PC-3 (cell line): ENCODE measurements at regions not wholly inside any gene's neighbourhood (a gene's known extent, or its start where the extent isn't known, plus 50 kb on each side); places are given as distances from the start of the nearest gene placed in this dataset.

Experiments used
- ATAC-seq: fragments of 200-7000 bp; cut with Tn5 transposase; 2 replicates; pipeline ENCODE4 v1.9.1; 2020; ENCODE audit warnings: mild to moderate bottlenecking, moderate library complexity
- BruUV-seq: library from RNA; stranded (reverse); fragments of 400-500 nt; replicated peaks from 2 replicates; lab custom pipeline; 2021; lab: Mats Ljungman, UMichigan
- CTCF ChIA-PET: fragments of 300-600 bp; sonication (Branson Sonifier 250); formaldehyde crosslinking; loops from one replicate; lab custom pipeline; 2022; ENCODE audit warnings: antibody characterized with exemption; lab: Charles Lee
- POLR2A ChIA-PET: fragments of 300-600 bp; sonication (Branson Sonifier 250); formaldehyde crosslinking; loops from one replicate; lab custom pipeline; 2022; ENCODE audit warnings: antibody characterized with exemption; ENCODE audit not compliant: unreplicated experiment; lab: Charles Lee
- DNase-seq: peaks from one replicate; pipeline ENCODE4 v3.0.0-alpha.2; 2015
- H2AFZ ChIP-seq: fragments of 300-600 bp; sonication (generic); 2 replicates; pipeline ENCODE4 v1.6.0; 2016; ENCODE audit warnings: antibody characterized with exemption, low read length
- H3F3A ChIP-seq: fragments of 300-600 bp; sonication (generic); one replicate; pipeline ENCODE4 v1.6.0; 2017; ENCODE audit warnings: antibody characterized with exemption, low read length, control low read depth, mild to moderate bottlenecking; ENCODE audit not compliant: unreplicated experiment
- H3K27ac ChIP-seq: fragments of 300-600 bp; sonication (generic); 2 replicates; pipeline ENCODE4 v1.5.1; 2016; ENCODE audit warnings: mild to moderate bottlenecking, low read length
- H3K27me3 ChIP-seq: fragments of 300-600 bp; sonication (generic); 2 replicates; pipeline ENCODE4 v1.6.1; 2016; ENCODE audit warnings: low read length, mixed read lengths
- H3K36me3 ChIP-seq: fragments of 300-600 bp; sonication (generic); 2 replicates; pipeline ENCODE4 v1.6.1; 2016; ENCODE audit warnings: low read depth, mixed run types, low read length, mixed read lengths
- H3K4me1 ChIP-seq: fragments of 300-600 bp; sonication (generic); 2 replicates; pipeline ENCODE4 v1.5.1; 2016; ENCODE audit warnings: low read length; ENCODE audit not compliant: insufficient read depth
- H3K4me2 ChIP-seq: fragments of 300-600 bp; sonication (generic); 2 replicates; pipeline ENCODE4 v1.6.0; 2016; ENCODE audit warnings: low read length
- H3K4me3 ChIP-seq: fragments of 300-600 bp; sonication (generic); 2 replicates; pipeline ENCODE4 v1.5.1; 2016; ENCODE audit warnings: mild to moderate bottlenecking, low read length, mixed read lengths
- H3K79me2 ChIP-seq: fragments of 300-600 bp; sonication (generic); 2 replicates; pipeline ENCODE4 v1.6.1; 2017; ENCODE audit warnings: low read length, mixed read lengths
- H3K9ac ChIP-seq: fragments of 300-600 bp; sonication (generic); 2 replicates; pipeline ENCODE4 v1.6.0; 2016; ENCODE audit warnings: mild to moderate bottlenecking, low read length
- H3K9me2 ChIP-seq: fragments of 300-600 bp; sonication (generic); replicated peaks from 2 replicates; pipeline ENCODE4 v1.6.1; 2016; ENCODE audit warnings: mixed run types, low read length, mixed read lengths
- H3K9me3 ChIP-seq: fragments of 300-600 bp; sonication (generic); 2 replicates; pipeline ENCODE4 v1.6.1; 2016; ENCODE audit warnings: low read length, mixed read lengths
- H4K20me1 ChIP-seq: fragments of 300-600 bp; sonication (generic); 2 replicates; pipeline ENCODE4 v1.6.1; 2016; ENCODE audit warnings: low read length, mixed read lengths
- CTCF ChIP-seq: fragments of 300-600 bp; sonication (generic); conservative IDR thresholded peaks from 2 replicates; pipeline ENCODE4 v1.5.1; 2017; ENCODE audit warnings: antibody characterized with exemption, low read depth, mild to moderate bottlenecking, low read length
- EZH2 ChIP-seq: fragments of 300-600 bp; sonication (generic); IDR thresholded peaks from one replicate; pipeline ENCODE4 v1.6.1; 2017; ENCODE audit warnings: antibody characterized with exemption, mild to moderate bottlenecking, low read length; ENCODE audit not compliant: unreplicated experiment
- EZH2phosphoT487 ChIP-seq: fragments of 300-600 bp; sonication (generic); IDR thresholded peaks from 2 replicates; pipeline ENCODE4 v1.6.1; 2018; ENCODE audit warnings: mild to moderate bottlenecking, antibody characterized with exemption, low read length, borderline replicate concordance
- intact Hi-C: fragments of 100-400 bp; cut with micrococcal nuclease; formaldehyde crosslinking; loops from 2 replicates; pipeline ENCODE4 v1.9.0; 2023

GRCh38 chr15:87154761-87155160 lies 1075.1 kb downstream of the AGBL1 start:
- intact Hi-C loops, result no loop called here

GRCh38 chr15:87151202-87151748 lies 1071.6 kb downstream of the AGBL1 start:
- intact Hi-C loops, result no loop called here
- no peaks in the 10 kb centered on the region for H3K79me2 ChIP-seq
- no peak overlapping the region for H3K9ac ChIP-seq
- no peaks in the 10 kb centered on the region for H3K27me3 ChIP-seq
- H4K20me1 ChIP-seq, result no peaks in the 10 kb centered on the region
- H2AFZ ChIP-seq, result no peak overlapping the region
- H3K4me2 ChIP-seq, result no peak overlapping the region
- H3K4me1 ChIP-seq, result peaks cover 10% of the 10 kb centered on the region; the same call in 1 of the 2 replicates
- no peaks in the 10 kb centered on the region for H3K36me3 ChIP-seq
- no peak for DNase-seq
- no peak overlapping the region for H3K4me3 ChIP-seq
- no peak overlapping the region for H3K27ac ChIP-seq
- ChIA-PET CTCF (no interaction called here), POLR2A (no interaction called here)
- H3F3A ChIP-seq, result no peaks in the 10 kb centered on the region
- no peaks in the 10 kb centered on the region for H3K9me3 ChIP-seq
- ATAC-seq, result no peak
- TF ChIP-seq EZH2 (no peak), CTCF (no peak), EZH2phosphoT487 (no peak)
- BruUV-seq, result no TSS peak
- H3K9me2 ChIP-seq, result no peaks in the 10 kb centered on the region

More at GRCh38 chr15:87154761-87155160, 1075.1 kb downstream of the AGBL1 start:
- Histone ChIP-seq H3K9me3 (no peaks in the 10 kb centered on the region), H3K79me2 (no peaks in the 10 kb centered on the region), H3K4me1 (peaks cover 10% of the 10 kb centered on the region; the same call in 1 of the 2 replicates), H3K9me2 (no peaks in the 10 kb centered on the region), H3K4me2 (no peak overlapping the region), H3K36me3 (no peaks in the 10 kb centered on the region), H3F3A (no peaks in the 10 kb centered on the region), H3K27me3 (no peaks in the 10 kb centered on the region), H2AFZ (no peak overlapping the region), H3K4me3 (no peak overlapping the region), H4K20me1 (no peaks in the 10 kb centered on the region), H3K27ac (peak overlapping the region; percentile 76), H3K9ac (no peak overlapping the region)
- peak; percentile 74 for DNase-seq
- ChIA-PET CTCF (no interaction called here), POLR2A (no interaction called here)
- no TSS peak for BruUV-seq
- TF ChIP-seq EZH2, result no peak
- no peak for TF ChIP-seq CTCF
- ATAC-seq, result no peak

- H3K36me3 ChIP-seq, result no peaks in the 10 kb centered on the region
- no peak for ATAC-seq
- H3K27ac ChIP-seq, result no peak overlapping the region
- TF ChIP-seq EZH2phosphoT487, result no peak
- no peak for TF ChIP-seq EZH2
- no peak for TF ChIP-seq CTCF
- H3K4me1 ChIP-seq, result no peaks in the 10 kb centered on the region; the same call in 1 of the 2 replicates
- no peaks in the 10 kb centered on the region for H4K20me1 ChIP-seq
- CTCF ChIA-PET, result no interaction called here
- H3K4me3 ChIP-seq, result no peak overlapping the region
- no peak overlapping the region for H2AFZ ChIP-seq
- DNase-seq, result no peak
- no TSS peak for BruUV-seq
- POLR2A ChIA-PET, result no interaction called here
- no peak overlapping the region for H3K9ac ChIP-seq
- no peak overlapping the region for H3K4me2 ChIP-seq
- intact Hi-C loops, result no loop called here
- no peaks in the 10 kb centered on the region for H3K79me2 ChIP-seq
- no peaks in the 10 kb centered on the region for H3F3A ChIP-seq
- peaks cover 12% of the 10 kb centered on the region; the same call in 1 of the 2 replicates for H3K9me3 ChIP-seq
- no peaks in the 10 kb centered on the region for H3K9me2 ChIP-seq
- no peaks in the 10 kb centered on the region for H3K27me3 ChIP-seq
Measured at GRCh38 chr15:87145696-87146095, 1066.0 kb downstream of the AGBL1 start.
